ENCODE measurements at regions not wholly inside any gene's neighbourhood (a gene's known extent, or its start where the extent isn't known, plus 50 kb on each side); places are given as distances from the start of the nearest gene placed in this dataset.

- TF ChIP-seq CTCF (IDR thresholded peaks at IDR 0.05) (no peak), POLR2A (IDR thresholded peaks at IDR 0.05) (no peak)
Observed at GRCh38 chr14:84037593-84037992, 1492.4 kb upstream of the FLRT2 start.
